HG03060 (cell line): ENCODE measurements at regions not wholly inside any gene's neighbourhood (a gene's known extent, or its start where the extent isn't known, plus 50 kb on each side); places are given as distances from the start of the nearest gene placed in this dataset.
A peak's percentile ranks its signal among the peaks of the same experiment; 100 is the strongest.
"Not testable (repeated sequence)": the region's sequence is repeated elsewhere in the genome, so short reads cannot be mapped to it uniquely, and the experiment has no call there.

Source experiments
- ATAC-seq: cut with Tn5 transposase; IDR thresholded peaks from one replicate; pipeline ENCODE4 v1.9.1; 2021; ENCODE audit warnings: low read depth, moderate number of reproducible peaks; ENCODE audit not compliant: unreplicated experiment

- no peak for ATAC-seq
Measured at GRCh38 chr10:118436742-118437141, 94.6 kb upstream of the FAM204A start.

GRCh38 chr10:118430190-118430589 lies 88.1 kb upstream of the FAM204A start:
- ATAC-seq, result no peak

GRCh38 chr10:118423800-118424442 lies 81.8 kb upstream of the FAM204A start:
- ATAC-seq, result peak; percentile 77

- ATAC-seq, result no peak
Measured at GRCh38 chr10:118422241-118422640, 80.1 kb upstream of the FAM204A start.

GRCh38 chr10:118420049-118420448 lies 77.9 kb upstream of the FAM204A start:
- ATAC-seq, result not testable (repeated sequence)

- ATAC-seq, result no peak
Measured at GRCh38 chr10:118412932-118413331, 70.8 kb upstream of the FAM204A start.

GRCh38 chr10:118412132-118412760 lies 70.1 kb upstream of the FAM204A start:
- no peak for ATAC-seq

GRCh38 chr10:118409295-118409694 lies 67.2 kb upstream of the FAM204A start:
- no peak for ATAC-seq

GRCh38 chr10:118408181-118408580 lies 66.1 kb upstream of the FAM204A start:
- ATAC-seq, result no peak

- no peak for ATAC-seq
Measured at GRCh38 chr10:118407777-118408176, 65.7 kb upstream of the FAM204A start.

GRCh38 chr10:118407026-118407425 lies 64.9 kb upstream of the FAM204A start:
- no peak for ATAC-seq

- ATAC-seq, result no peak
Measured at GRCh38 chr10:118405928-118406327, 63.8 kb upstream of the FAM204A start.

GRCh38 chr10:118403967-118404366 lies 61.8 kb upstream of the FAM204A start:
- no peak for ATAC-seq

GRCh38 chr10:118401708-118402193 lies 59.6 kb upstream of the FAM204A start:
- no peak for ATAC-seq

- ATAC-seq, result no peak
Measured at GRCh38 chr10:118397391-118397790, 55.3 kb upstream of the FAM204A start.

GRCh38 chr10:118395947-118396346 lies 53.8 kb upstream of the FAM204A start:
- ATAC-seq, result no peak

- ATAC-seq, result no peak
Measured at GRCh38 chr10:118394301-118395200, 52.4 kb upstream of the FAM204A start.

GRCh38 chr10:118392761-118393160 lies 50.6 kb upstream of the FAM204A start:
- no peak for ATAC-seq
